PFSK-1 (cell line): ENCODE measurements at regions not wholly inside any gene's neighbourhood (a gene's known extent, or its start where the extent isn't known, plus 50 kb on each side); places are given as distances from the start of the nearest gene placed in this dataset.

Experiments
- POLR2AphosphoS5 ChIP-seq: IDR thresholded peaks from 2 replicates; pipeline ENCODE4 v1.6.1; 2012; ENCODE audit warnings: low read depth, mild to moderate bottlenecking, control low read depth, low read length, moderate library complexity
- SIN3A ChIP-seq: IDR thresholded peaks from 2 replicates; pipeline ENCODE4 v1.6.1; 2012; ENCODE audit warnings: mild to moderate bottlenecking, low read length, moderate library complexity, borderline replicate concordance; ENCODE audit not compliant: insufficient read depth
- TAF1 ChIP-seq: IDR thresholded peaks from 2 replicates; pipeline ENCODE4 v1.6.1; 2012; ENCODE audit warnings: low read length, control low read depth, borderline replicate concordance; ENCODE audit not compliant: insufficient read depth

- TF ChIP-seq TAF1 (no peak), POLR2AphosphoS5 (no peak), SIN3A (no peak)
These were observed 174.2 kb upstream of the RBMS1 start for GRCh38 chr2:160667811-160668210.
